A549 (cell line): ENCODE measurements at regions not wholly inside any gene's neighbourhood (a gene's known extent, or its start where the extent isn't known, plus 50 kb on each side); places are given as distances from the start of the nearest gene placed in this dataset.
A peak's percentile ranks its signal among the peaks of the same experiment; 100 is the strongest.

ENCODE experiments used
- ATAC-seq, 2 experiments: fragments of 200-7000 bp in 1 of 2; fragments of >200 bp in 1 of 2; cut with Nextera tagmentation in 1 of 2; cut with Tn5 transposase in 1 of 2; 3 replicates each; pipeline versions ENCODE4 v1.8.0 to v1.9.1; 2018 to 2020; ENCODE audit warnings: mild to moderate bottlenecking in 1 of 2, moderate library complexity in 1 of 2
- CTCF ChIA-PET: fragments of 300-600 bp; sonication (Branson Sonifier 250); formaldehyde crosslinking; extraction: SDS; loops from one replicate; lab custom pipeline; 2021; ENCODE audit warnings: antibody characterized with exemption, inconsistent platforms; lab: Yijun Ruan, JAX
- POLR2A ChIA-PET: fragments of 350-600 bp; formaldehyde crosslinking; extraction: SDS; loops from one replicate; lab custom pipeline; 2021; ENCODE audit warnings: antibody characterized with exemption, inconsistent platforms; lab: Yijun Ruan, JAX
- DNase-seq, 2 experiments: peaks; one replicate each; pipeline versions ENCODE4 v3.0.0 to v3.0.0-alpha.2; 2011 to 2016; ENCODE audit warnings: low read depth in 1 of 2, low spot score in 1 of 2
- FAIRE-seq: peaks from 2 replicates; lab custom pipeline; 2011; peaks lifted over from hg19 to GRCh38; lab: Jason Lieb, UNC
- H3K27ac ChIP-seq, 2 experiments: fragments of >200 bp; sonication (Bioruptor Twin); formaldehyde crosslinking; 3 replicates each; pipeline ENCODE4 v1.5.1; 2016 to 2017
- H3K4me1 ChIP-seq: fragments of >200 bp; sonication (Bioruptor Twin); formaldehyde crosslinking; 3 replicates; pipeline ENCODE4 v1.6.1; 2016
- H3K4me2 ChIP-seq: fragments of >200 bp; sonication (Bioruptor Twin); formaldehyde crosslinking; 3 replicates; pipeline ENCODE4 v1.6.1; 2016
- H3K4me3 ChIP-seq: fragments of >200 bp; sonication (Bioruptor Twin); formaldehyde crosslinking; 3 replicates; pipeline ENCODE4 v1.5.1; 2016
- H3K9me3 ChIP-seq: fragments of >200 bp; sonication (Bioruptor Twin); formaldehyde crosslinking; 3 replicates; pipeline ENCODE4 v1.6.1; 2016
- BHLHE40 ChIP-seq: IDR thresholded peaks from 2 replicates; pipeline ENCODE4 v1.6.1; 2012; ENCODE audit warnings: low read depth, low read length, inconsistent platforms
- CBX2 ChIP-seq: fragments of 200-600 bp; sonication (generic); IDR thresholded peaks from 2 replicates; pipeline ENCODE4 v1.6.1; 2016; ENCODE audit warnings: low read depth, mild to moderate bottlenecking, borderline replicate concordance
- CBX8 ChIP-seq: fragments of 200-600 bp; sonication (generic); IDR thresholded peaks from 2 replicates; pipeline ENCODE4 v1.6.1; 2016
- CEBPB ChIP-seq, 2 experiments: fragments of >200 bp in 1 of 2; sonication (Bioruptor Twin) in 1 of 2; formaldehyde crosslinking in 1 of 2; IDR thresholded peaks; 2 replicates each; pipeline ENCODE4 v1.6.1; 2012 to 2016
- FOSL2 ChIP-seq, 2 experiments: fragments of 450-650 bp in 1 of 2; fragments of >200 bp in 1 of 2; sonication (Bioruptor Twin) in 1 of 2; formaldehyde crosslinking; IDR thresholded peaks; 2 replicates each; pipeline versions ENCODE4 v1.5.0 to v1.6.1; 2016 to 2020; ENCODE audit warnings: mild to moderate bottlenecking in 1 of 2, moderate library complexity in 1 of 2
- HOXB13 ChIP-seq: fragments of 250-450 bp; sonication (Bioruptor Pico); IDR thresholded peaks from 2 replicates; pipeline ENCODE4 v1.5.0; 2020; ENCODE audit warnings: low read depth, mild to moderate bottlenecking, moderate library complexity
- KDM1A ChIP-seq: fragments of 200-600 bp; sonication (generic); IDR thresholded peaks from 2 replicates; pipeline ENCODE4 v1.6.1; 2016; ENCODE audit warnings: low read depth, mild to moderate bottlenecking
- MYC ChIP-seq: IDR thresholded peaks from 2 replicates; pipeline ENCODE4 v1.6.1; 2012; ENCODE audit warnings: mild to moderate bottlenecking, inconsistent platforms, low read length, improper control_type of control experiment, borderline replicate concordance
- RAD21 ChIP-seq, 2 experiments: fragments of >200 bp in 1 of 2; sonication (Bioruptor Twin) in 1 of 2; formaldehyde crosslinking in 1 of 2; IDR thresholded peaks in 1 of 2; conservative IDR thresholded peaks in 1 of 2; 2 replicates in 1 of 2; 3 replicates in 1 of 2; pipeline ENCODE4 v1.6.1; 2012 to 2018; ENCODE audit warnings: inconsistent platforms in 1 of 2
- RNF2 ChIP-seq: fragments of 200-600 bp; sonication (generic); IDR thresholded peaks from 2 replicates; pipeline ENCODE4 v1.6.1; 2016; ENCODE audit warnings: low read depth, mild to moderate bottlenecking, antibody characterized with exemption, moderate library complexity, borderline replicate concordance
- SMC3 ChIP-seq: fragments of >200 bp; sonication (Bioruptor Twin); formaldehyde crosslinking; IDR thresholded peaks from 3 replicates; pipeline ENCODE4 v1.6.1; 2018; ENCODE audit warnings: inconsistent platforms
- TP53 ChIP-seq: fragments of 250-450 bp; sonication (Bioruptor Pico); IDR thresholded peaks from 2 replicates; pipeline ENCODE4 v1.5.0; 2021; ENCODE audit warnings: mild to moderate bottlenecking, moderate library complexity
- WGBS: methylation state at CpG from one replicate; pipeline ENCODE4 v1.1.6; 2017; ENCODE audit errors: missing lambda C conversion rate; 5-methylcytosine and 5-hydroxymethylcytosine counted together
- TF ChIP-seq, protein P1 (sequence below): fragments of >200 bp; sonication (Bioruptor Twin); formaldehyde crosslinking; IDR thresholded peaks from 2 replicates; pipeline ENCODE4 v1.6.1; 2016
- TF ChIP-seq, protein P2 (sequence below): IDR thresholded peaks from 2 replicates; pipeline ENCODE4 v1.6.1; 2012
- TF ChIP-seq, protein P3 (sequence below): fragments of 250-450 bp; sonication (Bioruptor Pico); IDR thresholded peaks from 2 replicates; pipeline ENCODE4 v1.5.0; 2021; ENCODE audit warnings: mild to moderate bottlenecking, moderate library complexity, borderline replicate concordance
- TF ChIP-seq, protein P4 (sequence below): fragments of 150-350 bp; IDR thresholded peaks from 2 replicates; pipeline ENCODE4 v1.6.1; 2014; ENCODE audit warnings: low read depth, mild to moderate bottlenecking, low read length
- TF ChIP-seq, protein P5 (sequence below): IDR thresholded peaks from 2 replicates; pipeline ENCODE4 v1.6.1; 2012

DNA sequence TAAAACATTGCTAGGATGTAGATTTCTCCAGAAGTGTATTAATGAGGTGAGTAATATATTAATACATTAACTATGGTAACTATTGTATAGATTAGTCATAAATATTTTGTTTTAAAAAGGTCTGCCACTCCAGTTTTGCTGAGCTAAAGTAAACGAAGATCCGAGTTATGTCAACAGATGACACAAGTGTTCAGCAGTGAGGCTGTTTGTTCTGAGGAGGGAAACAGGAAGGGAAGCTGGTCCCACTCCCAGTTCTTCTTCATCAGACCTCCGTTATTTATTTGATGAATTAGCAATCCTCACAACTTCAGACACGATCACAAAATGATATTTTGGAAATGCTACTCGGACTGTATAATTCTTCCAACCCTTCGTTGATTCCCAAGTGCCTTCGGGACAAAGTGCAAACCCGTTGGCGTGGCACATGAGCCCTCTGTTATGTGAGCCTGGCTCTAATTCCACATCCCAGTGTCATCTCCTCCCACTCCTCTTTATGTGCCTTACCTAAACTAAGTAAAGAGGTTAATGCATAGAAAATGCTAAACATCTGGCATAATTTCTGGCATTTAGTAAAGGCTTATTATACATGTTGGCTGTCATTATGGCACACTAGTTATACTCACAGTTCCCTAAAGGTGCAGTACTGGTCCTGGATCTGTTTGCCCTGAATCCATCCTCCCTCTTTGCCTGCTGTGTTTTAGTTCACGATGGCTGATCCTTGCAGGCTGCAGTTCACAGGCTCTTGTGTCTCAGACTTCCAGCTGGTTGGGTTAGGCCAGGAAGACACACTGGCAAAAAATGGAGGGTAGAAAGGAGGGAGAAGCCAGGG lies 190.6 kb upstream of the LNX1 start (continued):
- TF ChIP-seq, protein P1, sequence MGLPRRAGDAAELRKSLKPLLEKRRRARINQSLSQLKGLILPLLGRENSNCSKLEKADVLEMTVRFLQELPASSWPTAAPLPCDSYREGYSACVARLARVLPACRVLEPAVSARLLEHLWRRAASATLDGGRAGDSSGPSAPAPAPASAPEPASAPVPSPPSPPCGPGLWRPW, result 0 out of 2 replicates have a peak, but pooled peaks have one; percentile 17
- no peak for TF ChIP-seq BHLHE40

DNA sequence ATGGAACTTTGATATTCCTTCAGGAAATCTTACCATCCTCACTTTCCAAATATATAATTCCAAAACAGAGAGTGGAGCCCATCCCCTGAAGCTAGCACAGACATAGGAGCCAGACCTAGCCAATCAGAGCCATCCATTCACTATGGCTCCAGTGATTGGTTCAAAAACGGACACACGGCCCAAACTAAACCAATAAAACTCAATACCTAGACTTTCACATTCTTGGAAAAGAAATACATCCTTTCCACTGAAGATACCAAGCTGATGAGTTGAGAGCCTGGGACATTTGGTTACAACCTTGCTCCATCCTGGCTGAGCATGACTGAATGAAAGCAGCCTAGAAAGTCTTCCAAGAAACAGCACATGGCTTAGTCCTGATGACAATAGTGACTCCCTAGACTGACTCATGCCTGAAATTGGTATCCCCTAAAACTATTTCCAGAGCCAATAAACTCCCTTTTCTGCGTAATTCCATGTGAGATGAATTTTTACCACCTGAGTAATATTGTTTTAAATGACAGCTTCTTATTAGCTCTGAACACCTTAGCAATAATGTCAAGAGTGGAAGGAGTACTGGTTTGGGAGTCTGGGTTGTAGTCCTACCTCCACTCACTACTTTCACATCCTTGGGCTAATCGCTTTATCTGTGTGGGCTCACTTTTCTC lies 189.6 kb upstream of the LNX1 start:
- POLR2A ChIA-PET, result no interaction called here
- 44% methylated on average over 4 of the region's 4 CpGs for WGBS
- Histone ChIP-seq H3K27ac (peak overlapping the region; percentile 82 to 85), H3K4me3 (no peak overlapping the region), H3K4me2 (peak overlapping the region; percentile 76)
- ATAC-seq (peak; percentile 31 to 50; a peak in 3 of 6 replicates), FAIRE-seq (no peak), DNase-seq (peak in 1 of 2 experiments; percentile 44)
- TF ChIP-seq FOSL2 (IDR thresholded peaks at IDR 0.05), result no peak
- TF ChIP-seq FOSL2 (CRISPR knock-in tag; IDR thresholded peaks at IDR 0.05), result 0 out of 2 replicates have a peak, but pooled peaks have one; percentile 5
- TF ChIP-seq, protein P1, result no peak
- no peak for TF ChIP-seq CBX2
- TF ChIP-seq, protein P2, sequence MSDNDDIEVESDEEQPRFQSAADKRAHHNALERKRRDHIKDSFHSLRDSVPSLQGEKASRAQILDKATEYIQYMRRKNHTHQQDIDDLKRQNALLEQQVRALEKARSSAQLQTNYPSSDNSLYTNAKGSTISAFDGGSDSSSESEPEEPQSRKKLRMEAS, result 0 out of 2 replicates have a peak, but pooled peaks have one; percentile 36
- TF ChIP-seq, all 56 proteins: peak for 2
- H3K9me3 ChIP-seq, result no peaks in the 10 kb centered on the region
- CTCF ChIA-PET, result interaction anchor here (1.1 to 2.2 kb wide), 3 partner anchors 10 to 74 kb away, joined by 3 to 5 read pairs (median 3); no protein-coding TSS in a partner anchor
- peaks cover 51% of the 10 kb centered on the region for H3K4me1 ChIP-seq

DNA sequence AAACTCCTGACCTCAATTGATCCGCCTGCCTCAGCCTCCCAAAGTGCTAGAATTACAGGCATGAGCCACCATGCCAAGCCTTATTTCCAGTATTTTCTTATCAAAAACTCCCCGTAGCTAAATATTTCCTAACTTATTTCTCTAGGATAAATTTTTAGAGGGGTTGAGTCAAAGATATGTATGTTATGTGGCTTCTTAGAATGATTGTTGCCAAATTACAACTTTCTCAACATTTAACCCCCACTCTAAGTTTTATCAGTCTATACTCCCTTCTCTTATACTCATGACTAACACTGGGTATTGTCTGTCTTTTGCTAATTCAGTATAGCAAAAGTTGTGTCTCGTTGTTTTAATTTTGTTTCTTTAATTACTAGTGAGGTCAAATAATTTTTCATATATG lies 187.7 kb upstream of the LNX1 start:
- ATAC-seq (no peak), DNase-seq (no peak), FAIRE-seq (no peak)
- peak overlapping the region; percentile 61 to 77; a peak in 5 of 6 replicates for H3K27ac ChIP-seq
- H3K4me2 ChIP-seq, result no peak overlapping the region
- H3K9me3 ChIP-seq, result no peaks in the 10 kb centered on the region
- no peak overlapping the region for H3K4me3 ChIP-seq
- 81% methylated on average over 3 of the region's 3 CpGs for WGBS
- POLR2A ChIA-PET, result no interaction called here
- peaks cover 51% of the 10 kb centered on the region for H3K4me1 ChIP-seq
- CTCF ChIA-PET, result no interaction called here
- TF ChIP-seq CEBPB (IDR thresholded peaks at IDR 0.05) (no peak), CBX8 (no peak), RAD21 (conservative IDR thresholded peaks at IDR 0.05 in 1 of 2, IDR thresholded peaks at IDR 0.05 in 1 of 2) (no peak), HOXB13 (no peak), MYC (no peak), TP53 (CRISPR knock-in tag) (no peak), CBX2 (no peak), SMC3 (no peak), KDM1A (no peak), RNF2 (no peak)
- TF ChIP-seq, protein P3, sequence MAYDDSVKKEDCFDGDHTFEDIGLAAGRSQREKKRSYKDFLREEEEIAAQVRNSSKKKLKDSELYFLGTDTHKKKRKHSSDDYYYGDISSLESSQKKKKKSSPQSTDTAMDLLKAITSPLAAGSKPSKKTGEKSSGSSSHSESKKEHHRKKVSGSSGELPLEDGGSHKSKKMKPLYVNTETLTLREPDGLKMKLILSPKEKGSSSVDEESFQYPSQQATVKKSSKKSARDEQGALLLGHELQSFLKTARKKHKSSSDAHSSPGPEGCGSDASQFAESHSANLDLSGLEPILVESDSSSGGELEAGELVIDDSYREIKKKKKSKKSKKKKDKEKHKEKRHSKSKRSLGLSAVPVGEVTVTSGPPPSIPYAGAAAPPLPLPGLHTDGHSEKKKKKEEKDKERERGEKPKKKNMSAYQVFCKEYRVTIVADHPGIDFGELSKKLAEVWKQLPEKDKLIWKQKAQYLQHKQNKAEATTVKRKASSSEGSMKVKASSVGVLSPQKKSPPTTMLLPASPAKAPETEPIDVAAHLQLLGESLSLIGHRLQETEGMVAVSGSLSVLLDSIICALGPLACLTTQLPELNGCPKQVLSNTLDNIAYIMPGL, result no peak
- TF ChIP-seq, protein P4, sequence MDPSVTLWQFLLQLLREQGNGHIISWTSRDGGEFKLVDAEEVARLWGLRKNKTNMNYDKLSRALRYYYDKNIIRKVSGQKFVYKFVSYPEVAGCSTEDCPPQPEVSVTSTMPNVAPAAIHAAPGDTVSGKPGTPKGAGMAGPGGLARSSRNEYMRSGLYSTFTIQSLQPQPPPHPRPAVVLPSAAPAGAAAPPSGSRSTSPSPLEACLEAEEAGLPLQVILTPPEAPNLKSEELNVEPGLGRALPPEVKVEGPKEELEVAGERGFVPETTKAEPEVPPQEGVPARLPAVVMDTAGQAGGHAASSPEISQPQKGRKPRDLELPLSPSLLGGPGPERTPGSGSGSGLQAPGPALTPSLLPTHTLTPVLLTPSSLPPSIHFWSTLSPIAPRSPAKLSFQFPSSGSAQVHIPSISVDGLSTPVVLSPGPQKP, result no peak
- TF ChIP-seq, protein P5, sequence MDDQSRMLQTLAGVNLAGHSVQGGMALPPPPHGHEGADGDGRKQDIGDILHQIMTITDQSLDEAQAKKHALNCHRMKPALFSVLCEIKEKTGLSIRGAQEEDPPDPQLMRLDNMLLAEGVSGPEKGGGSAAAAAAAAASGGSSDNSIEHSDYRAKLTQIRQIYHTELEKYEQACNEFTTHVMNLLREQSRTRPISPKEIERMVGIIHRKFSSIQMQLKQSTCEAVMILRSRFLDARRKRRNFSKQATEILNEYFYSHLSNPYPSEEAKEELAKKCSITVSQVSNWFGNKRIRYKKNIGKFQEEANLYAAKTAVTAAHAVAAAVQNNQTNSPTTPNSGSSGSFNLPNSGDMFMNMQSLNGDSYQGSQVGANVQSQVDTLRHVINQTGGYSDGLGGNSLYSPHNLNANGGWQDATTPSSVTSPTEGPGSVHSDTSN, result no peak
- TF ChIP-seq, protein P2, result no peak
